CD4-positive, CD25-positive, alpha-beta regulatory T cell (primary cell): ENCODE measurements at regions not wholly inside any gene's neighbourhood (a gene's known extent, or its start where the extent isn't known, plus 50 kb on each side); places are given as distances from the start of the nearest gene placed in this dataset.

Source experiments
- ATAC-seq, 2 donors: fragments of 150-1000 bp; cut with Tn5 transposase; one replicate each; pipeline ENCODE4 v1.10.0; 2021; ENCODE audit warnings: low read depth in 2 of 2, moderate number of reproducible peaks in 2 of 2, moderate library complexity in 1 of 2
- DNase-seq, 3 donors: peaks; one replicate each; pipeline versions ENCODE4 v3.0.0 to v3.0.0-alpha.2; 2012 to 2022; ENCODE audit warnings: mixed read lengths in 1 of 3
- H3K27ac ChIP-seq: one replicate; pipeline ENCODE4 v1.7.0; 2013; ENCODE audit warnings: mild to moderate bottlenecking, low read length; ENCODE audit not compliant: insufficient read depth, poor library complexity, severe bottlenecking
- H3K27me3 ChIP-seq: one replicate; pipeline ENCODE4 v1.7.0; 2013; ENCODE audit warnings: low read length; ENCODE audit not compliant: control insufficient read depth, insufficient read depth
- H3K36me3 ChIP-seq: one replicate; pipeline ENCODE4 v1.7.0; 2013; ENCODE audit warnings: mild to moderate bottlenecking, low read length, moderate library complexity; ENCODE audit not compliant: control insufficient read depth, insufficient read depth
- H3K4me1 ChIP-seq: 2 replicates; pipeline ENCODE4 v1.7.0; 2013; ENCODE audit warnings: mild to moderate bottlenecking, low read length; ENCODE audit not compliant: insufficient read depth, control insufficient read depth, poor library complexity, severe bottlenecking
- H3K4me3 ChIP-seq: one replicate; pipeline ENCODE4 v1.7.0; 2013; ENCODE audit warnings: low read depth, mild to moderate bottlenecking, low read length, moderate library complexity
- H3K9me3 ChIP-seq, 2 experiments: 1 replicate in 1 of 2; 2 replicates in 1 of 2; pipeline ENCODE4 v1.7.0; 2013; ENCODE audit warnings: low read length in 2 of 2, mild to moderate bottlenecking in 1 of 2, moderate library complexity in 1 of 2; ENCODE audit not compliant: control insufficient read depth in 2 of 2
- H3K27ac Mint-ChIP-seq, 3 donors: one replicate each; pipeline ENCODE4 v1.8.0; 2020 to 2022; ENCODE audit warnings: mild to moderate bottlenecking in 3 of 3, mixed read lengths in 3 of 3, moderate library complexity in 2 of 3
- H3K27me3 Mint-ChIP-seq: one replicate; pipeline ENCODE4 v1.8.0; 2022; ENCODE audit warnings: mild to moderate bottlenecking, mixed read lengths
- H3K36me3 Mint-ChIP-seq: one replicate; pipeline ENCODE4 v1.8.0; 2020; ENCODE audit warnings: mixed read lengths
- H3K4me1 Mint-ChIP-seq, 4 donors: one replicate each; pipeline ENCODE4 v1.8.0; 2020 to 2022; ENCODE audit warnings: mixed read lengths in 4 of 4, mild to moderate bottlenecking in 1 of 4
- H3K4me3 Mint-ChIP-seq, 4 donors: one replicate each; pipeline ENCODE4 v1.8.0; 2020 to 2022; ENCODE audit warnings: mild to moderate bottlenecking in 4 of 4, mixed read lengths in 4 of 4, moderate library complexity in 3 of 4
- H3K9me3 Mint-ChIP-seq, 7 donors: one replicate each; pipeline ENCODE4 v1.8.0; 2020 to 2022; ENCODE audit warnings: mixed read lengths in 7 of 7, mild to moderate bottlenecking in 3 of 7, moderate library complexity in 2 of 7

DNA sequence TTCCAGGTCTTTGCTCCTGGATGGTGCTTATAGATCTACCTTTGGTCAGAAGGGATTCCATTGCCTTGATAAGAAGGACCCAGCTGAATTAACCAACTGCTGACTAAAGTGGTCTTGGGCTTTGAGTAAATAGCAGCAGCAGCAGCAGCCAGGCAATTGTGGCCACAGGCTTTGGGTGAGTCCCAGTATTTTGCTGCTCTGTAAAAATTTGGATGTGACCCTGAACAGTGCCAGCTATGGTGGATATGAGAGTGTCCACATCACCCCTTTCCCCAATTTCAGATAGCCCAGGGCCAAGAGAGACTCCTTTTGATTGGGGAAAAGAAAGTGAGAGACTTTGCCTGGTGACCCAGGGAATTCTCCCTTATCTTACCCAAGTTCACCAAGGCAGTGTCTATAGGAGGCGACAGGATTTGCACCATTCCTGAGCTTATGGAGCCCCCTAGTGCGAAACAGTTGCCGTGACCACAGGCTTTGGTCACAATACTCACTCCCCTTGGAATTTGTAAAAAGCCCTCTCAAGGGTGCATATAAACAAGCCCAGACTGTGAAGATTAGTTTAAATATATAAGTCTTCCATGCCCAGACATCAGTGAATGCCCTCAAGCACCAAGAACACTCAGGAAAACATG, 518.0 kb downstream of the TMA16 start:
- Histone ChIP-seq H3K27ac (no peak overlapping the region), H3K4me3 (no peak overlapping the region), H3K4me1 (no peaks in the 10 kb centered on the region), H3K9me3 (no peaks in the 10 kb centered on the region), H3K27me3 (no peaks in the 10 kb centered on the region), H3K36me3 (no peaks in the 10 kb centered on the region)
- peaks cover 0 to 7% (median 0%) of the 10 kb centered on the region in 7 donors for H3K9me3 Mint-ChIP-seq
- H3K4me1 Mint-ChIP-seq, result no peaks in the 10 kb centered on the region
- H3K27me3 Mint-ChIP-seq, result no peaks in the 10 kb centered on the region
- H3K4me3 Mint-ChIP-seq, result no peak overlapping the region
- ATAC-seq (no peak), DNase-seq (peak in 2 of 3 donors; percentile 1 to 6)
- no peaks in the 10 kb centered on the region for H3K36me3 Mint-ChIP-seq
- no peak overlapping the region for H3K27ac Mint-ChIP-seq

DNA sequence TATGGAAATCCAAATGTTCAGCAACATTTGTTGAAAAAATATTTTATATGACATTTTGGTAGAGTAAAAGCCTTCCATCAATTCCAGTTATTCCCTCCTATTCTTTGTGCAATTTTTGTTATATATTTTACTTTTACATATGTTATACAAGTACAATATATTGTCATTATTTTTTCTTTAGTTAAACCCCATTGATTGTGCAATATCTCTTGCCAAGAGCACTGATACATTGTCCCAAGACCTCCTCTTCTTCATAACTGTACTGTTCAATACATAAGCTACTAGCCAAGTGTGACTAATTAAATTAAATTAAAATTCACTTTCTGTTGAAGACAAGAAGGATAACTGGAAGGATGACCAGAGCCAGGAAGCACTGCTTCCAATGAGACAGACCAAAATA, 527.5 kb downstream of the TMA16 start:
- Mint-ChIP-seq H3K4me1 (no peaks in the 10 kb centered on the region), H3K36me3 (no peaks in the 10 kb centered on the region), H3K27ac (no peak overlapping the region), H3K9me3 (peaks cover 0 to 6% (median 2%) of the 10 kb centered on the region in 7 donors), H3K4me3 (no peak overlapping the region), H3K27me3 (no peaks in the 10 kb centered on the region)
- Histone ChIP-seq H3K9me3 (no peaks in the 10 kb centered on the region), H3K27me3 (no peaks in the 10 kb centered on the region), H3K27ac (no peak overlapping the region), H3K4me1 (no peaks in the 10 kb centered on the region), H3K4me3 (no peak overlapping the region), H3K36me3 (no peaks in the 10 kb centered on the region)
- no peak for ATAC-seq
- DNase-seq, result no peak

GRCh38 chr4:164023214-164023613, 528.7 kb downstream of the TMA16 start:
- Histone ChIP-seq H3K9me3 (no peaks in the 10 kb centered on the region), H3K27me3 (no peaks in the 10 kb centered on the region), H3K36me3 (no peaks in the 10 kb centered on the region), H3K27ac (no peak overlapping the region), H3K4me3 (no peak overlapping the region), H3K4me1 (no peaks in the 10 kb centered on the region)
- no peaks in the 10 kb centered on the region for H3K27me3 Mint-ChIP-seq
- H3K4me3 Mint-ChIP-seq, result no peak overlapping the region
- H3K4me1 Mint-ChIP-seq, result no peaks in the 10 kb centered on the region
- ATAC-seq (no peak), DNase-seq (no peak)
- H3K27ac Mint-ChIP-seq, result no peak overlapping the region
- H3K9me3 Mint-ChIP-seq, result peaks cover 0 to 6% (median 2%) of the 10 kb centered on the region in 7 donors
- no peaks in the 10 kb centered on the region for H3K36me3 Mint-ChIP-seq

- H3K27ac ChIP-seq, result no peak overlapping the region
- H3K27me3 Mint-ChIP-seq, result no peaks in the 10 kb centered on the region
- ATAC-seq (no peak), DNase-seq (no peak)
- no peak overlapping the region for H3K27ac Mint-ChIP-seq
- no peaks in the 10 kb centered on the region for H3K36me3 ChIP-seq
- H3K4me3 ChIP-seq, result no peak overlapping the region
- no peak overlapping the region for H3K4me3 Mint-ChIP-seq
- H3K4me1 Mint-ChIP-seq, result no peaks in the 10 kb centered on the region
- peaks cover 0 to 8% (median 2%) of the 10 kb centered on the region in 7 donors for H3K9me3 Mint-ChIP-seq
- H3K4me1 ChIP-seq, result no peaks in the 10 kb centered on the region
- H3K27me3 ChIP-seq, result no peaks in the 10 kb centered on the region
- H3K36me3 Mint-ChIP-seq, result no peaks in the 10 kb centered on the region
- H3K9me3 ChIP-seq, result no peaks in the 10 kb centered on the region
Measured at GRCh38 chr4:164027805-164028204, 533.3 kb downstream of the TMA16 start.

DNA sequence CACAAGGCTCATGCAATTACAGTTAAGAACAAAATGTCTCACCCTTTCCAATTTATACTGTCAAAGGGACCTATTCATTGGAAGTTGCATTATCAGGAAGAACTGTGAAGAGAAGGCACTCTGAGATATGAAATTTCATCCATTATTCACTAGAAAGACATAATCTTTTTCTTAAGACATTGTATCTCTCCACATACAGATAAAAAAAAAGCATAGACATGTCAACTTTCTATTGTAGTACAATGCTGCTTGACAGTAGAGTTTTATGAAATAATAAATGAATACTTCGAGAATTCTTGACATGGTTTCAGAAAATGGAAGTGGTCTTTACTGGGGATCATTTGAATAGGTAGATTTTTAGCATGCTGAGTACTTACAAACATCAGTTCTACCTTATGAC, 545.0 kb downstream of the TMA16 start:
- no peaks in the 10 kb centered on the region for H3K4me1 Mint-ChIP-seq
- no peaks in the 10 kb centered on the region for H3K4me1 ChIP-seq
- H3K36me3 ChIP-seq, result no peaks in the 10 kb centered on the region
- peaks cover 2% of the 10 kb centered on the region for H3K36me3 Mint-ChIP-seq
- no peak overlapping the region for H3K27ac ChIP-seq
- DNase-seq (no peak), ATAC-seq (no peak)
- H3K4me3 Mint-ChIP-seq, result no peak overlapping the region
- H3K9me3 ChIP-seq, result peaks cover 0 to 10% of the 10 kb centered on the region in 2 experiments
- H3K27me3 ChIP-seq, result no peaks in the 10 kb centered on the region
- no peak overlapping the region for H3K27ac Mint-ChIP-seq
- no peak overlapping the region for H3K4me3 ChIP-seq
- peaks cover under 1 to 15% (median 7%) of the 10 kb centered on the region in 7 donors for H3K9me3 Mint-ChIP-seq
- H3K27me3 Mint-ChIP-seq, result no peaks in the 10 kb centered on the region

GRCh38 chr4:164056426-164057142, 562.1 kb downstream of the TMA16 start:
- Histone ChIP-seq H3K27ac (no peak overlapping the region), H3K4me1 (no peaks in the 10 kb centered on the region), H3K9me3 (no peaks in the 10 kb centered on the region), H3K27me3 (no peaks in the 10 kb centered on the region), H3K4me3 (no peak overlapping the region), H3K36me3 (no peaks in the 10 kb centered on the region)
- no peak overlapping the region for H3K4me3 Mint-ChIP-seq
- H3K27me3 Mint-ChIP-seq, result no peaks in the 10 kb centered on the region
- no peaks in the 10 kb centered on the region for H3K36me3 Mint-ChIP-seq
- no peak overlapping the region for H3K27ac Mint-ChIP-seq
- H3K4me1 Mint-ChIP-seq, result no peaks in the 10 kb centered on the region
- no peak for ATAC-seq
- peaks cover 0 to 4% (median 0%) of the 10 kb centered on the region in 7 donors for H3K9me3 Mint-ChIP-seq
- DNase-seq, result no peak

- no peaks in the 10 kb centered on the region for H3K36me3 Mint-ChIP-seq
- H3K27ac Mint-ChIP-seq, result no peak overlapping the region
- Histone ChIP-seq H3K27ac (no peak overlapping the region), H3K9me3 (no peaks in the 10 kb centered on the region), H3K4me3 (no peak overlapping the region), H3K4me1 (no peaks in the 10 kb centered on the region), H3K27me3 (no peaks in the 10 kb centered on the region), H3K36me3 (no peaks in the 10 kb centered on the region)
- H3K4me1 Mint-ChIP-seq, result no peaks in the 10 kb centered on the region
- H3K4me3 Mint-ChIP-seq, result no peak overlapping the region
- H3K27me3 Mint-ChIP-seq, result no peaks in the 10 kb centered on the region
- peaks cover 0 to 3% (median 1%) of the 10 kb centered on the region in 7 donors for H3K9me3 Mint-ChIP-seq
- DNase-seq, result no peak
- ATAC-seq, result no peak
Measured at GRCh38 chr4:164058776-164059445, 564.4 kb downstream of the TMA16 start.
